ENCODE measurements at regions not wholly inside any gene's neighbourhood (a gene's known extent, or its start where the extent isn't known, plus 50 kb on each side); places are given as distances from the start of the nearest gene placed in this dataset.

GRCh38 chr4:179465131-179465797 is 2023.0 kb upstream of the AGA start:
- Histone ChIP-seq H3K27ac (ENCODE audit: low read depth, low read length) (no peak overlapping the region), H3K36me3 (ENCODE audit: insufficient read depth, low read length) (no peaks in the 10 kb centered on the region), H3K4me3 (ENCODE audit: insufficient read depth, low read length) (no peak overlapping the region), H3K27me3 (ENCODE audit: insufficient read depth, low read length) (no peaks in the 10 kb centered on the region), H3K79me2 (ENCODE audit: insufficient read depth, low read length) (no peaks in the 10 kb centered on the region), H3K9me3 (ENCODE audit: low read depth, low read length) (peaks cover 2% of the 10 kb centered on the region), H3K4me1 (ENCODE audit: insufficient read depth, low read length) (no peaks in the 10 kb centered on the region), H3K4me2 (ENCODE audit: insufficient read depth, low read length) (no peak overlapping the region), H4K20me1 (ENCODE audit: insufficient read depth, low read length) (no peaks in the 10 kb centered on the region), H2AFZ (ENCODE audit: low read length) (no peak overlapping the region)
- no peak for DNase-seq (ENCODE audit: insufficient read length, low spot score, missing footprints)
- TF ChIP-seq, protein P1, sequence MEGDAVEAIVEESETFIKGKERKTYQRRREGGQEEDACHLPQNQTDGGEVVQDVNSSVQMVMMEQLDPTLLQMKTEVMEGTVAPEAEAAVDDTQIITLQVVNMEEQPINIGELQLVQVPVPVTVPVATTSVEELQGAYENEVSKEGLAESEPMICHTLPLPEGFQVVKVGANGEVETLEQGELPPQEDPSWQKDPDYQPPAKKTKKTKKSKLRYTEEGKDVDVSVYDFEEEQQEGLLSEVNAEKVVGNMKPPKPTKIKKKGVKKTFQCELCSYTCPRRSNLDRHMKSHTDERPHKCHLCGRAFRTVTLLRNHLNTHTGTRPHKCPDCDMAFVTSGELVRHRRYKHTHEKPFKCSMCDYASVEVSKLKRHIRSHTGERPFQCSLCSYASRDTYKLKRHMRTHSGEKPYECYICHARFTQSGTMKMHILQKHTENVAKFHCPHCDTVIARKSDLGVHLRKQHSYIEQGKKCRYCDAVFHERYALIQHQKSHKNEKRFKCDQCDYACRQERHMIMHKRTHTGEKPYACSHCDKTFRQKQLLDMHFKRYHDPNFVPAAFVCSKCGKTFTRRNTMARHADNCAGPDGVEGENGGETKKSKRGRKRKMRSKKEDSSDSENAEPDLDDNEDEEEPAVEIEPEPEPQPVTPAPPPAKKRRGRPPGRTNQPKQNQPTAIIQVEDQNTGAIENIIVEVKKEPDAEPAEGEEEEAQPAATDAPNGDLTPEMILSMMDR (IDR thresholded peaks at IDR 0.05; ENCODE audit: extremely low read depth, low read depth, low read length): no peak

DNA sequence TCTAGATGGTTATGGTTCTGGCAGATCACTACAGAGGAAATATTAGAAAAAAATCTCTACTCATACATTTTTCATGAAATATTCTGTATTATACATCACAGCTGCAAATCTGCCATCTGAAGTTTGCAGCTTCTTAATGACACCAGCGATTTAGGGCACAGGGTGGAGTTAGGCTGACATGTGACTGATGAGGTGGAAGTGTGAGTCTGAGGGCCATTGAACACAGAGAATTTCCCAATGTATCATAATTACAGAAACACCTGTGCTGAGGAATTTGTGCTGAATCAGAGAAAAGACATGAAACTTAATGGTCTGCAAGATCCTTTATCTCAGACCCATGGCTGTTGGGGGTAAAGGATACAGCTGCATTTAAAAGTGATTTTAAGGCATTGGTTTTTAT is 2025.6 kb upstream of the AGA start:
- Histone ChIP-seq H2AFZ (ENCODE audit: low read length) (no peak overlapping the region), H3K79me2 (ENCODE audit: insufficient read depth, low read length) (no peaks in the 10 kb centered on the region), H3K4me3 (ENCODE audit: insufficient read depth, low read length) (no peak overlapping the region), H3K4me2 (ENCODE audit: insufficient read depth, low read length) (no peak overlapping the region), H4K20me1 (ENCODE audit: insufficient read depth, low read length) (no peaks in the 10 kb centered on the region), H3K36me3 (ENCODE audit: insufficient read depth, low read length) (no peaks in the 10 kb centered on the region), H3K9me3 (ENCODE audit: low read depth, low read length) (peaks cover 2% of the 10 kb centered on the region), H3K4me1 (ENCODE audit: insufficient read depth, low read length) (no peaks in the 10 kb centered on the region), H3K27me3 (ENCODE audit: insufficient read depth, low read length) (no peaks in the 10 kb centered on the region), H3K27ac (ENCODE audit: low read depth, low read length) (no peak overlapping the region)
- TF ChIP-seq, protein P1 (IDR thresholded peaks at IDR 0.05; ENCODE audit: extremely low read depth, low read depth, low read length): no peak
- DNase-seq (ENCODE audit: insufficient read length, low spot score, missing footprints): no peak

- Histone ChIP-seq H3K4me3 (ENCODE audit: insufficient read depth, low read length) (no peak overlapping the region), H3K4me1 (ENCODE audit: insufficient read depth, low read length) (no peaks in the 10 kb centered on the region), H3K36me3 (ENCODE audit: insufficient read depth, low read length) (no peaks in the 10 kb centered on the region), H4K20me1 (ENCODE audit: insufficient read depth, low read length) (no peaks in the 10 kb centered on the region), H3K4me2 (ENCODE audit: insufficient read depth, low read length) (no peak overlapping the region), H3K9me3 (ENCODE audit: low read depth, low read length) (no peaks in the 10 kb centered on the region), H3K79me2 (ENCODE audit: insufficient read depth, low read length) (no peaks in the 10 kb centered on the region), H2AFZ (ENCODE audit: low read length) (no peak overlapping the region), H3K27ac (ENCODE audit: low read depth, low read length) (no peak overlapping the region), H3K27me3 (ENCODE audit: insufficient read depth, low read length) (no peaks in the 10 kb centered on the region)
- TF ChIP-seq, protein P1 (IDR thresholded peaks at IDR 0.05; ENCODE audit: extremely low read depth, low read depth, low read length): no peak
- DNase-seq (ENCODE audit: insufficient read length, low spot score, missing footprints): peak; percentile 17
These were observed 2029.9 kb upstream of the AGA start for GRCh38 chr4:179472164-179472563.

DNA sequence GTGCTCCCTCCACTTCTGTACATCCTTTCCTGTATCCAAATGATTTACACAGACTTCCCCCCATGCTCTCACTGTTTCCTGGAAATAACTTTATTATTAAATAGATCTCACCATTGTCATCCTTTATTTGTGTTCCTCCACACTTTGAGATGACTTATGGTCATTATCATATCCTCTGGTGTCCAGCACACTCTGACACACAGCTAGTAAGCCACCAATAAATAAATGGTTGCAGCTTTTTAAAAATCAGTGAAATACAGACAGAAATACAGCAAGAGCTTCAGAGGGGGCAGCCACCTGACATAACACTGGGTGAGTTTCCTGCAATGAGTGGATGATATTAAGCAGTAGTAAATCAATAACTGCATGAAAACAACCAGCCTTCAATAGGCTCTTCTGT is 2036.4 kb upstream of the AGA start:
- Histone ChIP-seq H3K4me3 (ENCODE audit: insufficient read depth, low read length) (no peak overlapping the region), H3K4me2 (ENCODE audit: insufficient read depth, low read length) (no peak overlapping the region), H4K20me1 (ENCODE audit: insufficient read depth, low read length) (no peaks in the 10 kb centered on the region), H3K9me3 (ENCODE audit: low read depth, low read length) (peaks cover 3% of the 10 kb centered on the region), H3K27ac (ENCODE audit: low read depth, low read length) (no peak overlapping the region), H2AFZ (ENCODE audit: low read length) (no peak overlapping the region), H3K79me2 (ENCODE audit: insufficient read depth, low read length) (no peaks in the 10 kb centered on the region), H3K27me3 (ENCODE audit: insufficient read depth, low read length) (no peaks in the 10 kb centered on the region), H3K36me3 (ENCODE audit: insufficient read depth, low read length) (no peaks in the 10 kb centered on the region), H3K4me1 (ENCODE audit: insufficient read depth, low read length) (no peaks in the 10 kb centered on the region)
- no peak for DNase-seq (ENCODE audit: insufficient read length, low spot score, missing footprints)
- TF ChIP-seq, protein P1 (IDR thresholded peaks at IDR 0.05; ENCODE audit: extremely low read depth, low read depth, low read length): no peak
